Coronary artery (tissue), 2 donors: ENCODE measurements at regions not wholly inside any gene's neighbourhood (a gene's known extent, or its start where the extent isn't known, plus 50 kb on each side); places are given as distances from the start of the nearest gene placed in this dataset.
"Not testable (repeated sequence)": the region's sequence is repeated elsewhere in the genome, so short reads cannot be mapped to it uniquely, and the experiment has no call there.

ENCODE experiments used
- DNase-seq: peaks from one replicate; pipeline ENCODE4 v3.0.0-alpha.2; 2017; ENCODE audit warnings: low spot score
- H3K27ac ChIP-seq, 2 donors: fragments of 200-600 bp; sonication (generic); one replicate each; pipeline ENCODE4 v1.5.1; 2016 to 2019
- H3K4me3 ChIP-seq: fragments of 200-600 bp; sonication (generic); 2 replicates; pipeline ENCODE4 v1.5.1; 2016; ENCODE audit warnings: mild to moderate bottlenecking, moderate library complexity
- TF ChIP-seq, protein P1 (sequence below): fragments of 200-600 bp; sonication (generic); IDR thresholded peaks from one replicate; pipeline ENCODE4 v1.5.1; 2019; ENCODE audit warnings: antibody characterized with exemption

DNA sequence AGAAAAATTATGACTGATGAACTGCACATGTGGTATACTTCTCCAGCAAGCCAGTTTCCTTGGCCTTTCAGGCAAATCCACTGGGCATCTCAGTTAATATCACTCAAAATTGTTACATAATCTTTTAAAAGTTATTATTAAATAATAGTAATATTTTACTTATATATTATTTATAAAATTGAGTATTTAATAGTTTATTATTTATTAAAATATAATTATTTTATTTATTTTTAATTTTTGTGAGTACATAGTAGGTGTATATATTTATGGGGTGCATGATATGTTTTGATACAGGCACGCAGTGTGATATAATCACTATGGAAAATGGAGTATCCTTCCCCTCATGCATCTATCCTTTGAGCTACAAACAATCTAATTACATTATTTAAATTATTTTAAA is 384.1 kb upstream of the LRFN5 start:
- TF ChIP-seq, protein P1, sequence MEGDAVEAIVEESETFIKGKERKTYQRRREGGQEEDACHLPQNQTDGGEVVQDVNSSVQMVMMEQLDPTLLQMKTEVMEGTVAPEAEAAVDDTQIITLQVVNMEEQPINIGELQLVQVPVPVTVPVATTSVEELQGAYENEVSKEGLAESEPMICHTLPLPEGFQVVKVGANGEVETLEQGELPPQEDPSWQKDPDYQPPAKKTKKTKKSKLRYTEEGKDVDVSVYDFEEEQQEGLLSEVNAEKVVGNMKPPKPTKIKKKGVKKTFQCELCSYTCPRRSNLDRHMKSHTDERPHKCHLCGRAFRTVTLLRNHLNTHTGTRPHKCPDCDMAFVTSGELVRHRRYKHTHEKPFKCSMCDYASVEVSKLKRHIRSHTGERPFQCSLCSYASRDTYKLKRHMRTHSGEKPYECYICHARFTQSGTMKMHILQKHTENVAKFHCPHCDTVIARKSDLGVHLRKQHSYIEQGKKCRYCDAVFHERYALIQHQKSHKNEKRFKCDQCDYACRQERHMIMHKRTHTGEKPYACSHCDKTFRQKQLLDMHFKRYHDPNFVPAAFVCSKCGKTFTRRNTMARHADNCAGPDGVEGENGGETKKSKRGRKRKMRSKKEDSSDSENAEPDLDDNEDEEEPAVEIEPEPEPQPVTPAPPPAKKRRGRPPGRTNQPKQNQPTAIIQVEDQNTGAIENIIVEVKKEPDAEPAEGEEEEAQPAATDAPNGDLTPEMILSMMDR = no peak
- no peak overlapping the region for H3K4me3 ChIP-seq
- H3K27ac ChIP-seq = no peak overlapping the region
- no peak for DNase-seq

DNA sequence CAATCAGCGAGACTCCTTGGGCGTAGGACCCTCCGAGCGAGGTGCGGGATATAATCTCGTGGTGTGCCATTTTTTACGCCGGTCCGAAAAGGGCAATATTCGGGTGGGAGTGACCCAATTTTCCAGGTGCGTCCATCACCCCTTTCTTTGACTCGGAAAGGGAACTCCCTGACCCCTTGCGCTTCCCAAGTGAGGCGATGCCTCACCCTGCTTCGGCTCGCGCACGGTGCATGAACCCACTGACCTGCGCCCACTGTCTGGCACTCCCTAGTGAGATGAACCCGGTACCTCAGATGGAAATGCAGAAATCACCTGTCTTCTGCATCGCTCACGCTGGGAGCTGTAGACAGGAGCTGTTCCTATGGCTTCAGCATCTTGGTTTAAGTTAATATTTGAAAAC is 391.7 kb upstream of the LRFN5 start:
- DNase-seq, H3K27ac ChIP-seq, H3K4me3 ChIP-seq: not testable (repeated sequence)

DNA sequence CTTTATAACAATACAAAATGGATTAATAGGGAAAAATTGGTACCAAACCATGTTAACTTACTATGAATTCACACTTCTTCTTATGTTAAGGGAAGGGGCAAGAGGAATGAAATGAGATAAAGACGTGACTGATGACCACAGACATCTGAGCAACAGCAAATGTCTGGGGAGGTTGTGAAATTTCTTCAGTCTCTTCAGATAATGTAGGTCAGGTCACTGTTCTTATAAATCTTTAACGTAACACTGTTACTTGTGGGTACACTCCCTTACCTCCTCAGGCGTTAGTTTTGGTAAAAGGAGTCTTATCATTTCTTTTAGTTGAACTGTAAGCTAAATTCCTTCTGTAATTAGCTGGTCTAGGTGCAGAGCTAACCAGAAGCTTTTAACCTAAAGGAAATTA is 405.0 kb upstream of the LRFN5 start:
- Histone ChIP-seq H3K27ac (no peak overlapping the region), H3K4me3 (no peak overlapping the region)
- no peak for DNase-seq
- TF ChIP-seq, protein P1 = no peak

DNA sequence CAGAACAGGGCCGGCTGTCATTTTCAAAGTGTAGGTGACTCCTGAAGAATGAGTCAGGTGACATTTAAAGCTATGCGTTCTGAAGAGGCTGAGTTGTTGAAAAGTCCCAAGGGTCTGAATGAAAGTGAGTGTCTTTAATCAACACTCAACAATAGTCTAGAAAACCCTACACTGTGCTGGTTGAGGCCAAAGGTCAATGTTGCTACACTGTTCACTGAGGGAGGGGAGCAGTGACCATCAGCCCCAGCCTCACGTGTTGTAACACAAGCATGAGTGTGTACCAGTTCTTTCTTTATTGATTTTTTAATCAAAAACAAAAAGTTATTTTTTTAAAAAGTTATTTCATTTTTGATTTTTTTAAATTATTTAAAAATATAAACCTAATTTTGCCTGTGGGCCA is 418.8 kb upstream of the LRFN5 start:
- DNase-seq = no peak
- no peak overlapping the region for H3K27ac ChIP-seq
- TF ChIP-seq, protein P1 = no peak
- H3K4me3 ChIP-seq = no peak overlapping the region

DNA sequence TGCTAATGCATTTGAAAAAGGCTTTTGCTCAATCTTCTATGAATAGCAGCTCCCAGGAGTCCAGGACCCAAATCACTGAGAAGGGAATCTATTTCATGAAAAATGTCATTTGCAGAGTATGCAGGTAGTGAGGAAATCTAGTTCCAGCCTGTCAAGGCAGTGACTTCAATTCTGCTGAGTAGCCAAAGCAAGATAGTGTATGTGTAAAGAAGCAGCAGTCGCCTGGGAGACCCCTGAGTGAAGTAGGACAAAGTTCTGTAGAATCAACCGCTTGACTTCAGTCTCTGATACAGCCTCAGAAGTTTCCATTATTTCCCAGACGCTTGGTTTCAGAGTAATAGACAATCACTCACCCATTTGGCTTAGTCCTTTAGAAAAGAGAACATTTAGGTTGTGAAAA is 435.6 kb upstream of the LRFN5 start:
- DNase-seq = no peak
- no peak overlapping the region for H3K27ac ChIP-seq
- TF ChIP-seq, protein P1 = no peak

DNA sequence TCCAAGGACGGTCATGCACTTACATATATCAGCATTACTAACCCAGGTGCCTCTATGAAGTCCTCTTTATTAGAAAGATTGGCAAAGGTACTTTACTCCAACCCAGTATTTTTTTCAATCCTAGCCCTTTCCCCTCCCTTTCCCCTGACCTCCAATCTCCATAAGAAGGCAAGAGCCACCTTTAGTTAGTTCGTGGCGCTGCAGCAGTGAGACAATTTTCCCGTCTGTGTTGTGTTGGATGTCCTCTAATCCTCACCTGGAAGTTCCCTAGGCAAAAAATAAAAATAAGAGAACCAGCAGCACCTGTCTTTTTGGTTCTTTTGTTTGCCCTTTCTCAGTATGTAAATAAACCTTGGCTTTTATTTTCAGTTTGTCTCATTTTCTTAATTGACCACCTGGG is 439.6 kb upstream of the LRFN5 start:
- DNase-seq = no peak
- Histone ChIP-seq H3K27ac (no peak overlapping the region), H3K4me3 (no peak overlapping the region)
- TF ChIP-seq, protein P1 = no peak

More for the DNA sequence above, 435.6 kb upstream of the LRFN5 start:
- no peak overlapping the region for H3K4me3 ChIP-seq

DNA sequence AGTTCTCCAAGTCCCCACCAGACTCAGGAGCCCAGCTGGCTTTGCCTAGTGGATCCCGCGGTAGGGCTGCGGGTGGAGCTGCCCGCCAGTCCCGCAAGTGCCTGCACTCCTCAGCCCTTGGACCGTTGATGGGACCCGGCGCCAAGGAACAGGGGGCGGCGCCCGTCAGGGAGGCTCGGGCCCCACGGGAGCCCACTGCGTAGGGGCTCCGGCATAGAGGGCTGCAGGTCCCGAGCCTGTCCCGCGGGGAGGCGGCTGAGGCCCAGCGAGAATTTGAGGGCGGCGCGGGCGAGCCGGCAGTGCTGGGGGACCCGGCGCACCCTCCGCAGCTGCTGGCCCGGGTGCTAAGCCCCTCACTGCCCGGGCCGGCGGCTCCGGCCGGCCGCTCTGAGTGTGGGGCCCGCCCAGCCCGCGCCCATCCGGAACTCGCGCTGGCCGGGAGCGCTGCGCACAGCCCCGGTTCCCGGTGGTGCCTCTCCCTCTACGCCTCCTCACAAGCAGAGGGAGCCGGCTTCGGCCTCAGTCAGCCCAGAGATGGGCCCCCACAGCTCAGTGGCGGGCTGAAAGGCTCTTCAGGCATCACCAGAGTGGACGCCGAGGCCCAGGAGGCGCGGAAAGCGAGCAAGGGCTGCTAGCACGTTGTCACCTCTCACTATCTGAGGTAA is 452.4 kb upstream of the LRFN5 start:
- no peak overlapping the region for H3K27ac ChIP-seq
- no peak for DNase-seq
- H3K4me3 ChIP-seq = no peak overlapping the region
- TF ChIP-seq, protein P1 = no peak
